Spleen (tissue), 7 donors: ENCODE measurements at regions not wholly inside any gene's neighbourhood (a gene's known extent, or its start where the extent isn't known, plus 50 kb on each side); places are given as distances from the start of the nearest gene placed in this dataset.

Experiments
- CTCF ChIP-seq, 11 experiments: fragments of 200-600 bp in 7 of 11; fragments of 450-650 bp in 4 of 11; sonication (generic) in 4 of 11; IDR thresholded peaks in 8 of 11; conservative IDR thresholded peaks in 3 of 11; 1 replicate in 7 of 11; 2 replicates in 4 of 11; pipeline versions ENCODE4 v1.4.0 to v1.8.0; 2016 to 2021; ENCODE audit warnings: antibody characterized with exemption in 11 of 11, inconsistent platforms in 4 of 11, mild to moderate bottlenecking in 1 of 11
- POLR2A ChIP-seq, 3 donors: fragments of 450-650 bp; IDR thresholded peaks; one replicate each; pipeline ENCODE4 v1.5.1; 2017; ENCODE audit warnings: antibody characterized with exemption in 3 of 3, mild to moderate bottlenecking in 1 of 3
- POLR2AphosphoS5 ChIP-seq, 3 donors: sonication (generic); formaldehyde crosslinking; IDR thresholded peaks; one replicate each; pipeline ENCODE4 v1.5.1; 2017; ENCODE audit warnings: antibody characterized with exemption in 3 of 3
- donor health status: DM: no; HTN: no; CAD: no; lungs with moderate emphysema.
- donor health status: DM: no; HTN: no; CAD: no.
- donor health status: DM: no; HTN: no; CAD: no.

- TF ChIP-seq CTCF (IDR thresholded peaks at IDR 0.05 in 8 of 11, conservative IDR thresholded peaks at IDR 0.05 in 3 of 11) (no peak), POLR2A (IDR thresholded peaks at IDR 0.05) (no peak), POLR2AphosphoS5 (IDR thresholded peaks at IDR 0.05) (no peak)
These were observed 208.7 kb upstream of the RAI14 start for GRCh38 chr5:34447424-34447823.
